Activated CD4-positive, alpha-beta T cell treated with anti-CD3 and anti-CD28 coated beads, Interleukin-2, Interleukin-4, amounts not matched to agents 100 ng/mL and 50 ng/mL, durations not matched to agents 16 hours and 8 hours (primary cell): ENCODE measurements at regions not wholly inside any gene's neighbourhood (a gene's known extent, or its start where the extent isn't known, plus 50 kb on each side); places are given as distances from the start of the nearest gene placed in this dataset.
A peak's percentile ranks its signal among the peaks of the same experiment; 100 is the strongest.
"Not testable (repeated sequence)": the region's sequence is repeated elsewhere in the genome, so short reads cannot be mapped to it uniquely, and the experiment has no call there.

Experiments
- DNase-seq: peaks from one replicate; pipeline ENCODE4 v3.0.0-alpha.2; 2020; ENCODE audit warnings: low spot score

- DNase-seq = no peak
These were observed 1324.5 kb downstream of the XPNPEP1 start for GRCh38 chr10:108598831-108599230.

DNA sequence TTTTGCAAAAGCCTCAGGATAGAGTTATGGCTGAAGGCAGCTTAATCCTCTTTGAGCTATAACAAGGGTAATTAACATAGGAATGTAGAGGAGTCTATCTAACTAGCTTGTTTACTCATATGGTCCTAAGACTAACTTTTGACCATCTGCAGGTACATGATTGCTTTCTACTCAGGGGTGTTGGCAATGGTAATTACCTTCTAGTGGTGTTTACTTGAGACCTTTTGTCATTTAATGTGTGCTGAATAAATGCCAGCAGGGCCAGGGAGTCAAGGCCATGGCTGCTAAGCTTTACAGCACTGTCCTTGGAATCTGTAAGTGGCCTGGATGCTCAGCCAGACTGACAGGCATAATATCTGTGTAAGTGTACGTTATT lies 1325.0 kb downstream of the XPNPEP1 start:
- DNase-seq = no peak

DNA sequence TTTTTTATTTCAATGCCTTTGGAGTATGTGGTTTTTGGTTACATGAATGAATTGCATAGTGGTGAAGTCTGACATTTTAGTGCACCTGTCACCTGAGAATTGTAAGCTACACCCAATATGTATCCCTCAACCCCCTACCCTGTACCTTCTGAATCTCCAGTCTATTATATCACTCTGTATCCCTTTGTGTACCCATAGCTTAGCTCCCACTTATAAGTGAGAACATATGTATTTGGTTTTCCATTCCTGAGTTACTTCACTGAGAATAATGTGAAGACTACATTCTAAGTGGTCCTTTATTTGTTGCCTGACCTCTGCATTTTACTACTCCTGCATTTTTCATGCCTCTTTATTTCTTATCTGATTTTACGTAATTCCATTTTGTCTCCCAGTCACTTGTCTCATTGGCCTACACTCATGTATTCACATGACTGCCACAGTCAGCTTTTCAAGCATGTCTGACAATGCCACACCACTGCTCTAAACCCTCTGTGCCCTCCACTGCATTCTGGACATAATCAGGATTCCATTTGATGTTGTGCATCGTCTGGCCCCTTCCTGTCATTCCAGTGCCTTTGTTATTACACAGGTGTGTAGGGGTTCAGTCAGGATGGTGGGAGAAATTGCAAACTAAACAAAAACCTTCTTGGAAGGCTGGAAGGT lies 1325.5 kb downstream of the XPNPEP1 start:
- DNase-seq = no peak

- no peak for DNase-seq
These were observed 1326.3 kb downstream of the XPNPEP1 start for GRCh38 chr10:108597031-108597430.

DNA sequence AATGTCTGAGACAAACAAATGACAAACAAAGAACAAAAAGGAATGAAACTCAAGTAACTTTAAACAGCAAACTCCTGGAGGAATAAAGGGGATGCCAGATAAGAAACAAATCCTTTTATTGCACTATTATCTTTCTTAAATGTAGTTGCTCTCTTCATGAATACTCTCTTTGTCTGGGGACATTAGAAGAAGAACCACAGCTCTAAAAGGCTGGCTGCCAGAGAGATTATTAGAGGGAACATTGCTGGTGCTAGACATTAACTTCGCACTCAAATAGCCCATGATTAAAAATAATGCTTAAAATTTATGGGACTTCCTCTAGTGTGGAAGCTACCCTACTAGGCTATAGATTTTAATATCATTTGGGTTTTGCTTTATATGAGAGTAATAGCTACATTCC lies 1330.4 kb downstream of the XPNPEP1 start:
- DNase-seq = no peak

GRCh38 chr10:108591417-108591816 lies 1331.9 kb downstream of the XPNPEP1 start:
- DNase-seq = no peak

DNA sequence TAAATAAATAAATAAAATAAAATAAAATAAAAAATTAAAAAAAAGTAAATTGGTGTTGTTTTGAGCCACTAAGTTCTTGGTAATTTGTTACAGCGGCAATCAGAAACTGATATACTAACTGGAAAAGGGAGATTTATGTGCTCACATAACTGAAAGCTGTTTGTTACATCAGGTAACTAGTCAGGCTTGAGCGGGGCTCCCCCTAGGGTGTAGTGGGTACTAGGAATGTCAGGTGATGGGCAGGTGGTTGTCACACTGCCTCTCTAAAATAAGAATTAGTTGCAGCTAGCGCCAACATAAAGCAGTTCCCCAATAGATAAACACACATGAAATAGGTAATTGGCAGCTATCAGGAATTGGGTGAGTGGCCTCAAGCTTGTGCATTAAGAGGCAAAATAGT lies 1336.9 kb downstream of the XPNPEP1 start:
- DNase-seq = no peak

DNA sequence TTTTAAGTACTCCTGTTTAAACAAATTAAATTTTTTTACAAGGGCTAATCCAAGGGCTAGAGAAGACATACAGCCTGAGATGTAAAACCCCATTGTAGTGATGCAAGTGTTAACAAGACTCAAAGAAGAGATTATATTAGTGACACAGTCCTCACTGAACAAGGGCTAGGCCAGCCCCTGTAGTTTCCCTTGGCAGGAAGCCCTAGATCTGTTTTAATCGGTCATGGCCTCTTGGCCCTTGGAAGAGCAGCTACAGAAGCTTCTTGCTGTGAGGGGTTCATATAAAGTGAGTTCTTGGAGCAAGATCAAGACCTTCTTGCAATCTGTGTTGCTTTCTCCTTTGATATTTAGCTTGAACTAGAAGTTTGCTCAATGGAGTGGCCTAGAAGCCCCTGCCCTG lies 1339.4 kb downstream of the XPNPEP1 start:
- no peak for DNase-seq

GRCh38 chr10:108582888-108583287 lies 1340.4 kb downstream of the XPNPEP1 start:
- no peak for DNase-seq

GRCh38 chr10:108582387-108582786 lies 1340.9 kb downstream of the XPNPEP1 start:
- DNase-seq = no peak

- DNase-seq = no peak
These were observed 1345.1 kb downstream of the XPNPEP1 start for GRCh38 chr10:108578258-108578657.

DNA sequence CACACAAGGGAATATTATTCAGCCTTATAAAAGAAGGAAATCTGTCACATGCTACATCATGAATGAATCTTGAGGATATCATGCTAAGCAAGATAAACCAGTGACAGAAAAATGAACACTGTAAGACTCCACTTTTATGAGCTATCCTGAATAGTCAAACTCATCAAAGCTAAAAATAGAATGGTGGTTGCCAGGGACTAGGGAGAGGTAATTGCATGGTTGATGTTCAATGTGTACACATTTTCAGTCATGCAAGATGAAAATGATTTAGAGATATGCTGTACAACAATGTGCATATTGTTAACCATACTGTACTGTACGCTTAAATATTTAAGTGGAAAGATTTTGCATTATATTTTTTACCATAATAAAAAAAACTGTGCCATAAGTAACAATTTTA lies 1349.1 kb downstream of the XPNPEP1 start:
- no peak for DNase-seq

DNA sequence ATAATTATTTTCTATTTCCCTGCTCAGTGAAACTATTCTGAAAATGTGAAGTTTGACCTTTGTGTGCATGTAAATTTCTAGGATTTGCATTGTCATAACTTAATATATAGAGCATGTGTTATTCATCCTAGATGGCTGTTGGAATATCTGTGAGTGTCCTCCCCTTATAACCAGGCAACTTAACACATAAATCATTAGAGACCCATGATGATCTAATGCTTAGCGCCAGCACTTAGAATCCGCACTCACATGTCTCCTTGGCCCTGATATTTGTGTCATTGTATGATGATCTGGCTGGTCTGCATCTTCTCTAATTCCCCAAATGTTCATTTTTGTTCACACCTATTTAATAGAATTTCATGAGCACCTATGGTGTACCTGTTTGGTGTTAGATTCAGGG lies 1354.5 kb downstream of the XPNPEP1 start:
- DNase-seq = no peak

DNA sequence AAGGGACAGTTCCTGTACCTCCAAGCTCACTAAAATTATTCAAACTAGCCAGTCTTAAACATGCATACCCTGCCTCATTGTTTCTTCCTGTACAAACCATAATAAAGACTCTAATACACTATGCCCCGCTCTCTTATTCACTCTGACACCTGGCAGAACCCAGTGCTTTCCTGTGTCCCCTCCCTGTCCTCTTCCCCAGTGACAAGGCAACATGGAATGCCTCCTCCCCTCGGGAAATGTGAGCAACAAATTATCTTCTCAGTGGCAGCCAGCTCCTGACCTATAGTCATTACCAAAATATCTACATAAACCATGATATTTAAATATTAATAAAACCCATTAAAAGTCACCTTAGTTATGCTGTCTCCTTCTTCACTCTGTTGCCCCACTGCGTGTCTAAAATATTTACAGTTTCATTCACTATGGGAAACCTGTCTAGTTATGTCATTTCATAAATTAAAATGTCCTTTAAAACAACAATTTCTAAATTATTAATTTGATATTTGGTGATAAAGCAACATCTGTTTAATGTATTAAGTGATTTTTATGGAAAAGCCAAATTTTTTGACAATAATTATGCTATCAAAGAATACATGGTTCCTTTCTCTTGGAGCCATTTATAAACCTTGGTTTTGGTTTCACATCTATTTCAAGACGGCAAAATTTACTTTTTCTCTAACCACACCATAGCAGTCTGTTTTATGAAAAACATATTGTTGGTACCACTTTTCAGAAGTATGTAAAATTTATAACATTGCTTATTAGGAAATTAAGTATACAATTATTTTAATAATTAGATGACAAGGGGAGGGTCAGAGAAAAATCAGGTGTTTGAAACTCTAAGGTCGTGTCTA lies 1355.2 kb downstream of the XPNPEP1 start:
- DNase-seq = no peak

GRCh38 chr10:108566316-108567107 lies 1356.8 kb downstream of the XPNPEP1 start:
- DNase-seq = no peak

GRCh38 chr10:108562105-108562504 lies 1361.2 kb downstream of the XPNPEP1 start:
- DNase-seq = no peak

GRCh38 chr10:108561649-108562048 lies 1361.7 kb downstream of the XPNPEP1 start:
- no peak for DNase-seq

DNA sequence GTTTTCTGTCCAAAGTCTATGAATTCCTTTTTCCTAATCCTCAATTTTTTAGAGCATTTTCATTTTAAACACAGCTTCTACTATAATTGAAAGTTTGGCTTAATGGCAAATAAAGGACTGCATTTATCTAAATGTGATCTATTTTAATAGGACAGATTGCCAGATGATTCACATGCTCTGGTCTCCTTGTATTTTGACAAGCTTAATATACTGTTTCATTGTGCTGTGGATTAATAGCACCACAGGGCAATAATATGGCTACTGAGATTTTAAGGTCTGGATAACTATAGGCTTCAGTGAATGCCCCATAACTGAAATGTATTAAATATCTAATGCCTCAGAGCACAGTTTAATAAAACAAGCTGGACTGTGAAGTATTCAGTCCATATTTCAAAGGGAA lies 1362.8 kb downstream of the XPNPEP1 start:
- no peak for DNase-seq

DNA sequence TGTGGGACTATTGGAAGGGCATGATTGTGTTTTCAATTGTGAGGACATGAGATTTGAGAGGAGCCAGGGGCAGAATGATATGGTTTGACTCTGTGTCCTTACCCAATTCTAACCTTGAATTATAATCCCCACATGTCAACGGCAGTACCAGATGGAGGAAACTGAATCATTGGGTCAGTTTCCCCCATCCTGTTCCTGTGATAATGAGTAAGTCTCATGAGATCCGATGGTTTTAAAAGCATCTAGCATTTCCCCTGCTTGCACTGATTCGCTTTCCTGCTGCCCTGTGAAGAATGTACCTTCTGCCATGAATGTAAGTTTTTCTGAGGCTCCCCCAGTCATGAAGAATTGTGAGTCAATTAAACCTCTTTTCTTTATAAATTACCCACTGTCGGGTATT lies 1367.1 kb downstream of the XPNPEP1 start:
- no peak for DNase-seq

DNA sequence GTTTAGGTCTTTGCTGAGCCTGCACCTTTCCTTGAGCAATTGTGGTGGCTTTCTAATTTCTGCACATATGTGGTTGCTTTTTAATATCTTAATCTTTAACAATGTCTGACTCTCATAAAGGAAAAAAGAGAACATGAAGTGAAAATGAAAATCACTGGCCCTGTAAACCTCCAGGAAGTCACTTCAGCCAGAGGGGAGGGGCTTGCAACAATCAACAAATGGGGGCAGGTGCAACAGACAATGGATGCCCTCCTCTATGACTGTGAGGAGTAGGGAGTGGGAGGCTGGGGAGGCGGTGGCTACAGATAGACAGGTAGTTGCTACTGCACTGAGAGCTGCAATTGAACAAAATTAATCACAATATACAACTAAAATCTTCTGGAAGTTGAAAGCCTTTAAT lies 1377.4 kb downstream of the XPNPEP1 start:
- no peak for DNase-seq

DNA sequence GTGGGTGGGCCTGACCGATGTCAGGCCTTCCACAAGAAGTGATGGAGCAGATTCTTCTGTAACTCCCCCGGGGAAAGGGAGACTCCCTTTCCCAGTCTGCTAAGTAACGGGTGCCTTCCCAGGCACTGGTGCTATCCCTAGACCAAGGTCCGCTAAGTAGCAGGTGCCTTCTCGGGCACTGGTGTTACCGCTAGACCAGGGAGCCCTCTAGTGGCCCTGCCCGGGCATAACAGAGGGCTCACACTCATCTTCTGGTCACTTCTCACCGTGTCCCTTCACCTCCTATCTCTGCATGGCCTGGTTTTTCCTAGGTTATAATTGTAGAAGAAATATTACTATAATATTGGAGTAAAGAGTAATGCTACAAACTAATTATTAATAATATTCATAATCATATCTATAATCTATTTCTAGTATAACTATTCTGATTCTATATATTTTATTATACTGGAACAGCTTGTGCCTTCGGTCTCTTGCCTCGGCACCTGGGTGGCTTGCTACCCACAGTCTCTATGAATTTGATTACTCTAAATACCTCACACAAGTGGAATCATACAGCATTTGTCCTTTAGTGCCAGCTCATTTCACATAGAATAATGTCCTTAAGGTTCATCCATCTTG lies 1378.7 kb downstream of the XPNPEP1 start:
- DNase-seq = peak; percentile 35

- not testable (repeated sequence) for DNase-seq
These were observed 1369.0 kb upstream of the SORCS1 start for GRCh38 chr10:108533551-108533950.
